GM12891 (cell line): ENCODE measurements at regions not wholly inside any gene's neighbourhood (a gene's known extent, or its start where the extent isn't known, plus 50 kb on each side); places are given as distances from the start of the nearest gene placed in this dataset.
"Not testable (repeated sequence)": the region's sequence is repeated elsewhere in the genome, so short reads cannot be mapped to it uniquely, and the experiment has no call there.

ENCODE experiments used
- DNase-seq: peaks from one replicate; pipeline ENCODE4 v3.0.0; 2011; ENCODE audit warnings: low spot score; ENCODE audit not compliant: insufficient read length
- FAIRE-seq: peaks from 2 replicates; lab custom pipeline; 2011; peaks lifted over from hg19 to GRCh38; lab: Jason Lieb, UNC
- PAX5 ChIP-seq: IDR thresholded peaks from 2 replicates; pipeline ENCODE4 v1.6.1; 2011; ENCODE audit warnings: low read length, moderate library complexity, mild to moderate bottlenecking; ENCODE audit not compliant: insufficient read depth, severe bottlenecking
- POLR2A ChIP-seq: IDR thresholded peaks from 2 replicates; pipeline ENCODE4 v1.6.1; 2011; ENCODE audit warnings: low read depth, low read length, control low read depth
- POLR2AphosphoS5 ChIP-seq: IDR thresholded peaks from 2 replicates; pipeline ENCODE4 v1.6.1; 2011; ENCODE audit warnings: low read depth, low read length, control low read depth
- POU2F2 ChIP-seq: IDR thresholded peaks from 2 replicates; pipeline ENCODE4 v1.6.1; 2011; ENCODE audit warnings: low read depth, mild to moderate bottlenecking, control low read depth, low read length, moderate library complexity
- SPI1 ChIP-seq: IDR thresholded peaks from 2 replicates; pipeline ENCODE4 v1.6.1; 2011; ENCODE audit warnings: low read depth, low read length, control low read depth
- TAF1 ChIP-seq: IDR thresholded peaks from 2 replicates; pipeline ENCODE4 v1.6.1; 2011; ENCODE audit warnings: low read depth, low read length, control low read depth

- DNase-seq (no peak), FAIRE-seq (no peak)
- TF ChIP-seq POU2F2 = no peak
- TF ChIP-seq SPI1 = no peak
- no peak for TF ChIP-seq TAF1
- TF ChIP-seq PAX5 = no peak
- TF ChIP-seq POLR2A = no peak
- no peak for TF ChIP-seq POLR2AphosphoS5
Measured at GRCh38 chrX:104400387-104400786, 145.7 kb upstream of the ESX1 start.

DNA sequence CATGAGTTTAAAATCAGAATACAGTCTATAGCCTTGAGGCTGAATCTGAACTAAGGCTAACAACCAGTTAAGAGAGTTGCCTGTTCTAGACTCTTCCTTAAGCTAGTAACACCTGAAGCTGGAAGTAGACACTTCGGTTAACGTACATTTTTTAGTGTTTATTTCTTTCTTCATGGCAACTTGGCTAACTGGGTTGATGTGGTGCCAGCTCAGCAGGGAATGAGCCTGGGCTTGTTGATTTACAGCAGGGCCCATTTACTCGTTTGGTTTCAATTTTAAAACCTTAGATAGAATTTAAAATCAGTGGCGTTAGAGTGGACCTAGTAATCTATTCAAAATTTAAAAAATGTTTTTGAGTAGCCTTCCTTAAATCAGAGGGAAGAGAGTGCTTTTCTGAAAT is 137.6 kb upstream of the ESX1 start:
- TF ChIP-seq POU2F2 = no peak
- TF ChIP-seq TAF1 = no peak
- no peak for TF ChIP-seq POLR2AphosphoS5
- TF ChIP-seq SPI1 = no peak
- no peak for TF ChIP-seq PAX5
- no peak for DNase-seq
- no peak for FAIRE-seq

GRCh38 chrX:104391906-104392305 is 137.2 kb upstream of the ESX1 start:
- DNase-seq (no peak), FAIRE-seq (no peak)
- no peak for TF ChIP-seq SPI1
- no peak for TF ChIP-seq POLR2A
- no peak for TF ChIP-seq PAX5
- no peak for TF ChIP-seq POU2F2
- TF ChIP-seq TAF1 = no peak
- TF ChIP-seq POLR2AphosphoS5 = no peak

DNA sequence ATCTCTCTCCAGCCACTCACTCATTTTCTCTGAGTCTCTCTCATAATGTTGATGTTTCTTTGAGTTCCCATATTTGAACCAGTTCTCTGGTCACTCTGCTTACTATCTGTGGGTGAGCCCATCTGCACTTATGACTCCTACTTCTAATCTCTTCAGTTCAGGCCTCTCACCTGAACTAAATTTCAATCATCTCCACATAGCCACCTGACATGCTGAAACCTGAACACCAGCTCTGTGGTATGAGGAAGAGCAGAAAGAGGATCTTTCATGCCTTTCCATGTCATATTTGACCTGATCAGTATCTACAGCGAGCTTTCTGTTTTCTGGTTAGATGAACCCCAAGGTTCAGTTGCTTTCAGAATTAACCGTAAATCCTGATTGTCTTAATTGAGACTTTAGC is 122.2 kb upstream of the ESX1 start:
- no peak for TF ChIP-seq PAX5
- TF ChIP-seq POU2F2 = no peak
- no peak for TF ChIP-seq POLR2A
- TF ChIP-seq POLR2AphosphoS5 = no peak
- no peak for TF ChIP-seq TAF1
- TF ChIP-seq SPI1 = no peak
- FAIRE-seq = no peak
- DNase-seq = no peak

DNA sequence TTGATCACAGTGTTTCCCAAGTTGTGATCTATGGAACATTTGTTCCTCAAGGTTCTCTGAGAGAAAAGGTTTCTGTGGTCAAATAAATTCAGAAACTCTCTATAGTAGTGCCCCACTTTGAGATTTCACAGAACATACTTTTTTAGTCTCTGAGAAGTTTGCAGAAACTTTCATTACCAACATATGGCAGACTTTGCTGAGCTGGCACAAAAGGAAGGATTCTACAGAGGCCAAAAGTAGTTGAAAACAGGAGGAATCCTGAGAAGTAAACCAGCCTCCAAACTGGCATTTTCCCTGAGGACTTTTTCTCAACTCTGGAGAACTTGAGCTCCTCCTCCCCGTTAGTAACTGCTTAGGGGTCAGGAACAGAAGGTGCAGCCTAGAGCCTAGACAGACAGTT is 117.8 kb upstream of the ESX1 start:
- DNase-seq (no peak), FAIRE-seq (no peak)
- TF ChIP-seq TAF1 (no peak), SPI1 (no peak), POLR2A (no peak), PAX5 (no peak), POLR2AphosphoS5 (no peak)

DNA sequence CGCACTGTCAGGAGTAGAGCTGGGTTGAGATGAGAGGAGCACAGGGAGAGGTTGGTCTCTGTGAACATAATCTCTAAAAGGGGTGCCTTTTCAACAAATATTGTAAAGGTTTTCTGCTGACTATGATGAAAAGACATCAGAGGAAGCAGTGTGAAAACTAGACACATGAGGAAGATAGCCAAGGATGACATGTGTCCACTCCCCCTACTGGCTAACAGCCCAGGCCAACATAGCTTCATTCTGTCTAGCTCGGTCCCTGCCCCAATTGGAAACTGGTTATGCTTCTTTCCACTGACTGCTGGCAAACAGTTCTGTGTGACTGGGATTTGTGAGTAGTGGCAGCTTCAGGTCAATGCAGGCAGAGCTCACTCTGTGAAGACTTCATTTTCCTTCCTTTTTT is 115.4 kb upstream of the ESX1 start:
- DNase-seq = no peak
- FAIRE-seq = no peak
- TF ChIP-seq PAX5 (no peak), SPI1 (no peak), POLR2AphosphoS5 (no peak), TAF1 (no peak), POLR2A (no peak), POU2F2 (no peak)

DNA sequence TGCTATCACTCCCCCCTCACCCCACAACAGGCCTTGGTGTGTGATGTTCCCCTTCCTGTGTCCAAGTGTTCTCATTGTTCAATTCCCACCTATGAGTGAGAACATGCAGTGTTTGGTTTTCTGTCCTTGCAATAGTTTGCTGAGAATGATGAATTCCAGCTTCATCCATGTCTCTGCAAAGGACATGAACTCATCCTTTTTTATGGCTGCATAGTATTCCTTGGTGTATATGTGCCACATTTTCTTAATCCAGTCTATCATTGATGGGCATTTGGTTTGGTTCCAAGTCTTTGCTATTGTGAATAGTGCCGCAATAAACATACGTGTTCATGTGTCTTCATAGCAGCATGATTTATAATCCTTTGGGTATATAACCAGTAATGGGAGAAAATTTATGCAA is 106.0 kb upstream of the ESX1 start:
- not testable (repeated sequence) for FAIRE-seq, DNase-seq

- FAIRE-seq = no peak
- TF ChIP-seq TAF1 = no peak
- no peak for TF ChIP-seq PAX5
- no peak for TF ChIP-seq POU2F2
- TF ChIP-seq POLR2AphosphoS5 = no peak
- no peak for TF ChIP-seq SPI1
- no peak for TF ChIP-seq POLR2A
Measured at GRCh38 chrX:104359124-104359523, 104.4 kb upstream of the ESX1 start.

DNA sequence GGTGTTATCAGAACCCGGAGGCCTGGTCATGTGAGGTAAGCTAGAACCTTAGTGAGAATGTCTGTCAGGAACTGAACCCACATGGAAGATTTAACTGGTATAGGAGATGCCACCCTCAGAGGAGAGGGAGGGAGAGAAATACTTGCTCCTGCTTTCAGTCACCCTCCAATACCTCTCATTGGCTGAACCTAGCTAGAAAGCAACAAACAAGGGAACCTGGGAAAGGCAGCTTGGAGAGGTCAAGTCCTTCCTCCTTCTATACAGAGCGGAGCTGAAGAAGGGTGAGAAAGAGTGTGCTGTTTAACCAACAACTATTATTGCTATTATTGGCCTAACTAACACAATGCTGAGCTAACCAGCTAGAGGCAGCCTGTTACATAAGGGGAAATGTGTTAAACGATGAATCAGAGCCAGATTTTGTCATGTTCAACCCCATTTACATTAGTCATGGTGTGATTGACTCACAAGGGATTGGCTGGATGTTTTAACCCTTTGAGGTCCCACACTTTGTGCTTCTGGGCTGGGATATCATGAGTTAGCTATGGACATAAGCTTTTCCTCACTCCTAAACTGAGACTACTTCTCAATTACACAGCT is 96.5 kb upstream of the ESX1 start:
- no peak for DNase-seq
- TF ChIP-seq POLR2AphosphoS5 = no peak
- TF ChIP-seq SPI1 = no peak
- no peak for TF ChIP-seq PAX5
- TF ChIP-seq POLR2A = no peak
- TF ChIP-seq POU2F2 = no peak
- no peak for TF ChIP-seq TAF1
- FAIRE-seq = no peak

More at GRCh38 chrX:104359124-104359523, 104.4 kb upstream of the ESX1 start:
- no peak for DNase-seq

DNA sequence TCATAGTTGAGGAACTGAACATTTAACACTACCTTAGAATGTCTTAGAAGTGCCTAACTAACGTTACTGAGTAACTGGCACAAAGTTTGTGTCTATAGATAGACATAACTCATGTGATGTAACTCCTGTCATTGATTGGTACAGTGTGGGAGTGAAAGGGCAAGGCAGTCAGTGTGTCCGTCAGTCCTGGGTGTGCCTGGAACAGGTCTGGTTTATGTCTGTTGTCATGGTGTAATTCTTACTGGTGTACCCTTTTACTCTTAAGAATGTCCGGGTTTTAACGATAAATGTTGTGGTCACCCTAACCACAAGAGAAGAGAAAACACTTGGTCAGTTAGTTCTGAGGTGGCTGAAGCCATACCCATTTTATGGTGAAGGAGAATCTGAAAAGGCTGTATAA is 93.1 kb upstream of the ESX1 start:
- DNase-seq (no peak), FAIRE-seq (no peak)
- TF ChIP-seq POLR2A (no peak), PAX5 (no peak), TAF1 (no peak), POU2F2 (no peak), POLR2AphosphoS5 (no peak), SPI1 (no peak)
